Fibroblast of lung (primary cell): ENCODE measurements at regions not wholly inside any gene's neighbourhood (a gene's known extent, or its start where the extent isn't known, plus 50 kb on each side); places are given as distances from the start of the nearest gene placed in this dataset.

Source experiments
- DNase-seq, 2 donors: peaks; one replicate each; pipeline versions ENCODE4 v3.0.0 to v3.0.0-alpha.2; 2010; ENCODE audit warnings: low read depth in 2 of 2
- H2AFZ ChIP-seq: 2 replicates; pipeline ENCODE4 v1.5.1; 2012; ENCODE audit warnings: low read length, control low read depth, inconsistent platforms
- H3K27ac ChIP-seq: 2 replicates; pipeline ENCODE4 v1.5.1; 2011; ENCODE audit warnings: low read length, control low read depth; ENCODE audit not compliant: insufficient read depth
- H3K27me3 ChIP-seq: 2 replicates; pipeline ENCODE4 v1.5.1; 2011; ENCODE audit warnings: mild to moderate bottlenecking, low read length; ENCODE audit not compliant: control insufficient read depth, insufficient read depth
- H3K36me3 ChIP-seq: 2 replicates; pipeline ENCODE4 v1.5.1; 2011; ENCODE audit warnings: low read length; ENCODE audit not compliant: control insufficient read depth, insufficient read depth
- H3K4me1 ChIP-seq: 2 replicates; pipeline ENCODE4 v1.5.1; 2011; ENCODE audit warnings: low read length; ENCODE audit not compliant: control insufficient read depth, insufficient read depth; ENCODE audit errors: extremely low read depth
- H3K4me2 ChIP-seq: 2 replicates; pipeline ENCODE4 v1.5.1; 2011; ENCODE audit warnings: low read length, control low read depth; ENCODE audit not compliant: insufficient read depth; ENCODE audit errors: extremely low read depth
- H3K4me3 ChIP-seq, 4 experiments: fragments of 200-600 bp in 1 of 4; sonication (generic) in 1 of 4; replicated peaks in 1 of 4; 2 replicates each; pipeline ENCODE4 v1.5.1; 2011 to 2016; ENCODE audit warnings: low read length in 4 of 4, low read depth in 3 of 4, mild to moderate bottlenecking in 3 of 4, control low read depth in 2 of 4, inconsistent platforms in 1 of 4, mixed read lengths in 1 of 4; ENCODE audit not compliant: insufficient read depth in 1 of 4; ENCODE audit errors: control extremely low read depth in 1 of 4
- H3K79me2 ChIP-seq: 2 replicates; pipeline ENCODE4 v1.5.1; 2012; ENCODE audit warnings: mild to moderate bottlenecking, low read length, inconsistent platforms; ENCODE audit not compliant: control insufficient read depth, insufficient read depth
- H3K9ac ChIP-seq: 2 replicates; pipeline ENCODE4 v1.5.1; 2011; ENCODE audit warnings: mild to moderate bottlenecking, low read length, control low read depth; ENCODE audit not compliant: insufficient read depth
- H3K9me3 ChIP-seq: 2 replicates; pipeline ENCODE4 v1.5.1; 2012; ENCODE audit warnings: low read depth, low read length; ENCODE audit not compliant: control insufficient read depth, insufficient read depth
- H4K20me1 ChIP-seq: 2 replicates; pipeline ENCODE4 v1.5.1; 2011; ENCODE audit warnings: low read length; ENCODE audit not compliant: control insufficient read depth, insufficient read depth; ENCODE audit errors: extremely low read depth
- CTCF ChIP-seq, 2 donors: IDR thresholded peaks in 1 of 2; conservative IDR thresholded peaks in 1 of 2; 1 replicate in 1 of 2; 2 replicates in 1 of 2; pipeline ENCODE4 v1.5.1; 2011 to 2012; ENCODE audit warnings: low read length in 2 of 2, control low read depth in 1 of 2, inconsistent platforms in 1 of 2, low read depth in 1 of 2, mild to moderate bottlenecking in 1 of 2
- EZH2 ChIP-seq: IDR thresholded peaks from 2 replicates; pipeline ENCODE4 v1.5.1; 2012; ENCODE audit warnings: low read length, control low read depth, mild to moderate bottlenecking; ENCODE audit errors: missing control alignments

- H3K4me3 ChIP-seq = no peak overlapping the region
- no peaks in the 10 kb centered on the region for H3K9me3 ChIP-seq
- H3K4me2 ChIP-seq = no peak overlapping the region
- H4K20me1 ChIP-seq = no peaks in the 10 kb centered on the region
- no peaks in the 10 kb centered on the region for H3K27me3 ChIP-seq
- H3K27ac ChIP-seq = no peak overlapping the region
- H3K9ac ChIP-seq = no peak overlapping the region
- peaks cover 2% of the 10 kb centered on the region for H3K4me1 ChIP-seq
- H3K79me2 ChIP-seq = no peaks in the 10 kb centered on the region
- no peaks in the 10 kb centered on the region for H3K36me3 ChIP-seq
- H2AFZ ChIP-seq = peak overlapping the region; percentile 5
- DNase-seq = no peak
- TF ChIP-seq CTCF (conservative IDR thresholded peaks at IDR 0.05 in 1 of 2, IDR thresholded peaks at IDR 0.05 in 1 of 2; ENCODE audit: low read depth in 1 of 2, low read length in 2 of 2) (no peak), EZH2 (no peak)
Observed at GRCh38 chr7:84809877-84810276, 377.0 kb downstream of the SEMA3D start.

GRCh38 chr7:84803979-84804378 is 382.9 kb downstream of the SEMA3D start:
- Histone ChIP-seq H3K36me3 (no peaks in the 10 kb centered on the region), H2AFZ (no peak overlapping the region), H3K79me2 (no peaks in the 10 kb centered on the region), H3K9me3 (no peaks in the 10 kb centered on the region), H3K27ac (no peak overlapping the region), H3K4me1 (no peaks in the 10 kb centered on the region), H4K20me1 (no peaks in the 10 kb centered on the region), H3K4me2 (no peak overlapping the region), H3K4me3 (no peak overlapping the region), H3K9ac (no peak overlapping the region), H3K27me3 (no peaks in the 10 kb centered on the region)
- DNase-seq = no peak
- no peak for TF ChIP-seq EZH2
- TF ChIP-seq CTCF (conservative IDR thresholded peaks at IDR 0.05 in 1 of 2, IDR thresholded peaks at IDR 0.05 in 1 of 2; ENCODE audit: low read depth in 1 of 2, low read length in 2 of 2) = no peak

GRCh38 chr7:84801396-84801795 is 385.5 kb downstream of the SEMA3D start:
- Histone ChIP-seq H4K20me1 (no peaks in the 10 kb centered on the region), H3K4me1 (no peaks in the 10 kb centered on the region), H3K9ac (no peak overlapping the region), H3K27me3 (no peaks in the 10 kb centered on the region), H2AFZ (no peak overlapping the region), H3K36me3 (no peaks in the 10 kb centered on the region), H3K4me2 (no peak overlapping the region), H3K27ac (no peak overlapping the region), H3K79me2 (no peaks in the 10 kb centered on the region), H3K4me3 (no peak overlapping the region), H3K9me3 (no peaks in the 10 kb centered on the region)
- TF ChIP-seq EZH2 = no peak
- TF ChIP-seq CTCF (conservative IDR thresholded peaks at IDR 0.05 in 1 of 2, IDR thresholded peaks at IDR 0.05 in 1 of 2; ENCODE audit: low read depth in 1 of 2, low read length in 2 of 2) = no peak
- DNase-seq = no peak
